ENCODE measurements at regions not wholly inside any gene's neighbourhood (a gene's known extent, or its start where the extent isn't known, plus 50 kb on each side); places are given as distances from the start of the nearest gene placed in this dataset.

DNA sequence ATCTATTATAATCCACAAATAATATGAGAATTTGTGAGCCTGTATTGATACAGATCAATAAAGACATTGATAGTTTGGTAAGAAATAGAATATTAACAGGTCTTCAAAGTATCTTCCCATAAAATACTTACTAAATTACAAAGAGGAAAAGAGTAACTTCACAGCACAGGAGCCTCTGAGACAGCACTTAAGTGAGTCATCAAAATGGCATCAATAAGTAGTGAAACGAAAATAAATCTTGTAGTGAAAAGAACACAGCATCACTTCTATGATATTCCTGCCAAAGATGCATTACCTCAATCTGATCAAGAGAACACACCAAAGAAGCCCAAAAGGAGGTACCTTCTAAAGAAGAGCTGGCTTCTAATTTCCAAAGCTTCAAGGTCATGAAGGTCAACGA, 116.4 kb downstream of the CBLN2 start:
- TF ChIP-seq, protein P1, sequence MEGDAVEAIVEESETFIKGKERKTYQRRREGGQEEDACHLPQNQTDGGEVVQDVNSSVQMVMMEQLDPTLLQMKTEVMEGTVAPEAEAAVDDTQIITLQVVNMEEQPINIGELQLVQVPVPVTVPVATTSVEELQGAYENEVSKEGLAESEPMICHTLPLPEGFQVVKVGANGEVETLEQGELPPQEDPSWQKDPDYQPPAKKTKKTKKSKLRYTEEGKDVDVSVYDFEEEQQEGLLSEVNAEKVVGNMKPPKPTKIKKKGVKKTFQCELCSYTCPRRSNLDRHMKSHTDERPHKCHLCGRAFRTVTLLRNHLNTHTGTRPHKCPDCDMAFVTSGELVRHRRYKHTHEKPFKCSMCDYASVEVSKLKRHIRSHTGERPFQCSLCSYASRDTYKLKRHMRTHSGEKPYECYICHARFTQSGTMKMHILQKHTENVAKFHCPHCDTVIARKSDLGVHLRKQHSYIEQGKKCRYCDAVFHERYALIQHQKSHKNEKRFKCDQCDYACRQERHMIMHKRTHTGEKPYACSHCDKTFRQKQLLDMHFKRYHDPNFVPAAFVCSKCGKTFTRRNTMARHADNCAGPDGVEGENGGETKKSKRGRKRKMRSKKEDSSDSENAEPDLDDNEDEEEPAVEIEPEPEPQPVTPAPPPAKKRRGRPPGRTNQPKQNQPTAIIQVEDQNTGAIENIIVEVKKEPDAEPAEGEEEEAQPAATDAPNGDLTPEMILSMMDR (IDR thresholded peaks at IDR 0.05) = no peak
- TF ChIP-seq USF2 (IDR thresholded peaks at IDR 0.05) (no peak), RNF2 (IDR thresholded peaks at IDR 0.05; ENCODE audit: borderline replicate concordance, low read depth) (no peak), NPAS2 (CRISPR knock-in tag; IDR thresholded peaks at IDR 0.05; ENCODE audit: borderline replicate concordance) (no peak), HOXB13 (CRISPR knock-in tag; IDR thresholded peaks at IDR 0.05; ENCODE audit: low read depth) (no peak), ZFP36 (IDR thresholded peaks at IDR 0.05; ENCODE audit: borderline replicate concordance, partially characterized antibody) (no peak), E2F6 (IDR thresholded peaks at IDR 0.05; ENCODE audit: borderline replicate concordance, low read depth) (no peak), RAD21 (conservative IDR thresholded peaks at IDR 0.05 in 1 of 2, IDR thresholded peaks at IDR 0.05 in 1 of 2) (no peak), ZSCAN20 (CRISPR knock-in tag; IDR thresholded peaks at IDR 0.05) (no peak), EP300 (IDR thresholded peaks at IDR 0.05) (no peak)
